Skin of body (tissue), 1 donor: ENCODE measurements at regions not wholly inside any gene's neighbourhood (a gene's known extent, or its start where the extent isn't known, plus 50 kb on each side); places are given as distances from the start of the nearest gene placed in this dataset.
A peak's percentile ranks its signal among the peaks of the same experiment; 100 is the strongest.

Source experiments
- DNase-seq: peaks from one replicate; lab custom pipeline; 2025; lab: John Stamatoyannopoulos, UW

DNA sequence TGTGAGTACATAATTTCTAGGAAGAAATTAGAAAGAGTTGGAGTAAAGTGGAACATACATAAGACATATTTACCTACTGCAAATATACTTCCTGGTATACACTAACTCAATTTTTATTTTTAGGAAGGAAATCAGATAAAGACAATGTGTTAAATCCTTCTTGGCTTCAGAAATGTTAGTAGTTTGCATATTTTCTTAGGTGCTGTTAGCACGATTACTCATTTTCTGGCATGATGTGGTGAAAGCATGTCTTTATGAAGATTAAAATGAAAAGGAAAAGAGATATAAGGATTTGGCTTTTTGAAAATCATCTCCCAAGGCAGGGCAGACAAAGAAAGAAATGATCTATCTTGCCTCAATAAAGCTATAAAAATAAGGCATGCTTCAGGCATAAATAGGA, 287.6 kb upstream of the E2F7 start:
- peak; percentile 29 for DNase-seq

DNA sequence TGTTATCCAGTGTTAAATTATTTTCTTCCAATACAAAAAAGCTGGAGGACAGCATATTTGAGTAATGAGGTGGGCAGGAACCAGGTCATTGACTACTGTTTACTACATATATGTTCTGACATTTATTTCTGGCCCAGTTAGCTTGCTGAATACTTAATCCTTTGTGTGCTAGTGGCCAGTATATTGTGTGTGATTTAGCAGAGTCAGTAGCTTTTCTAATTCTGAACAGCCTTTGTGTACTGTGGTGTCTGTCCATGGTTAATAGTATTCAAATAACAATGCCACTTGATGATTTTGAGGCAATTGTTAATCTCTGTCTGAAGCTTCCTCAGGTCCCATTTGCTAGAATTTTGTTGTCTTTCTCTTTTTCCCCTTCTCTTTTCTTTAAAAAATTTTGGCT, 286.5 kb upstream of the E2F7 start:
- no peak for DNase-seq

DNA sequence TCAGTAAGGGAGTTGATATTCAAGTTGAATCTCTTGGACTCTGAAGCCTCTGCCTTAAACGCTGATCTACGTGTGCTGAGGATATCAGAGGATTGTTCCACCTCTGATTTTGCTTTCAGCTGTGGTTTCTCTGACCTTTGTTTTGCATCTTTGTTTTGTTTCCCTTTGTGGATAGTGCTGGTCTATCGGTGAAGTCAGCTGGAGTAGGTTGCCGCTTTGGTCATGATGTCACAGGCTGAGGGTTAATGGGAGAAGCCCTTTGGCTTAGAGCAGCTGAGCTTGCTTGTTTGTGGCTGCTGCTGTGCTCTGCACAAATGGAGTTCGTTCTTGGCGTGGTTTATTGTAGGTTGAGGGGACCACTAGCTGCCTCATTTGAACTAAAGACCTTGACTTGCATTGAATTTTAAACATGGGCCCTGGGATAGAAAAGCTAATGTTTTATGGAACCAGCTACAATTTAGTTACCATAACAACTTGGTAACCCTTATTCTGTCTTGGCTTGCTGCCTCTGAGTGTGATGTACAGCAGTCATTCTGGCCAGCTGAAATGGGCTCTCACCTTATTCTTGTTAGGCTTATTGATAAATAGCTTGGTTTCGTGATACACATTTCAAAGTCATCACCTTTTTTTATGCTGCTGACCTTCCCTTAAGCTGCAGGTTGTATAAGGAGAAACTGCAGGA, 284.5 kb upstream of the E2F7 start:
- no peak for DNase-seq

DNA sequence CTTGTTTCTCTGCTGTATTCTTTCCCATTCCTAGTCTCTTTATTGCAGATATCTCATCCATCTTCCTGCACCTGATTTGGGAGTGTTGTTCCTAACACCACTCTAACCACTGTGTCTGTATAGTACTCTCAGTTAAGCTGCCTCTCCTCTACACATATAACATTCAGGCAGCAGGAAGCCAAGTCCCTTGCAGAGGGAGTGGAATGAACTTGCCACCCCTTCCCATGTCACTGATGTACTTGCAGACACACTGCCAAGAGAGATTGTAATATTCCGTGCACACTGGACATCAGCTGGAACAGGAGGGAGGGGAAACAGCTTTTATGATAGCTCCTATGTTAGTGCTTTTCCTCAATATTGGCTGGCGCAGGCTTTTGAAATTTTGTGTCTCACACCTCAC, 281.6 kb upstream of the E2F7 start:
- no peak for DNase-seq

DNA sequence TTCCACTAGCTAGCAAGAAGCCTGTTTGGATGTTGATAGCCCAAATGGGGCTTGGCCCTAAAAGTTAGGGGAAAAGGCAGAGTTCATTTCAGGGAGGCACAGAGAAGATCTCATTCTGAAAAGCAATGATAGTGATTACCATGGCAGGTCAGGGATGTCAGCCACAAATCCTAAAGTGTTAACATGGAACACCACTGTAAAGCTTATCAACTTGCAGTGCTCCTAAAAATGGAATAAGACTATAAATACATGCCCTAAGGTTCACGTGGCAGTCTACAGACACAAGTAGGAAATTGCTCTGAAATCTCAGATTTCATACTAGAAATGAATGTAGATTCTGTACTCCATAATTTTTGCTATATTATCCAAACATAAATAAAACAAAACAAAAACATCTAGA, 280.0 kb upstream of the E2F7 start:
- DNase-seq: no peak

DNA sequence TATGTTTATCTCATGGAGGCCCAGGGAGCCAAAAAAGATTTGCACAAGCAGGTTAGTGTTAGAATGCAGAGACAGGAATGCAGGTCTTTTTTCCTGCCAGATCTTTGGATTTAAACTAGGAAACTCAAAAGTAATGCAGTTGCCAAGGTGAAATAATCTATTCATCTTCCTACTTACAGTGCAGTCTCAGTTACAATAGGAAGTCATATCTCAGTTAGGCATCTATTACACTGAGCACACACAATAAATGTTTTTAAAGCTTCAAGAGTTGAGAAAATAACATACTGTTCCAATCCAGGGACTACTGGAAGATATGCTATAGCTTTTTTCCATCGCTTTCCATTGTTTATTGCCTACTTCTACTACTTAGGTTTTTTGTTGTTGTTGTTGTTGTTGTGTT, 279.3 kb upstream of the E2F7 start:
- no peak for DNase-seq

DNA sequence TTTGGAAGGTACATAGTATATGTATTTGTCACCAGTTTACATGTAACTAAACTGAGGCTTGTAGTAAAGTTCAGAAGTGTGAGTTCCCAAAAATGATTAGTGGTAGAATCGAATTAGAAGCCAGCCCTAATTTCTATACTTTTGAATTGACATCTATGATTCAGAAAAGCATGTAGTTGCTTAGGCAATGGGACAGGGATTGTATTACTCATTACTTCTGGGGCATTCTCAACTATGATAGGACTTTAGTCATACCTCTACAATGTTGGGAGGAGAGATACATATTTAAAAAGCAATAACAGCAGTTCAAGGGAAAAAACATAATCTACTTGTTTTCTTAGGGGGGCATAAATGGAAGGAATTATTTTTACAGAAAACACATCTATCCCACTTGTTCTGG, 277.9 kb upstream of the E2F7 start:
- no peak for DNase-seq

DNA sequence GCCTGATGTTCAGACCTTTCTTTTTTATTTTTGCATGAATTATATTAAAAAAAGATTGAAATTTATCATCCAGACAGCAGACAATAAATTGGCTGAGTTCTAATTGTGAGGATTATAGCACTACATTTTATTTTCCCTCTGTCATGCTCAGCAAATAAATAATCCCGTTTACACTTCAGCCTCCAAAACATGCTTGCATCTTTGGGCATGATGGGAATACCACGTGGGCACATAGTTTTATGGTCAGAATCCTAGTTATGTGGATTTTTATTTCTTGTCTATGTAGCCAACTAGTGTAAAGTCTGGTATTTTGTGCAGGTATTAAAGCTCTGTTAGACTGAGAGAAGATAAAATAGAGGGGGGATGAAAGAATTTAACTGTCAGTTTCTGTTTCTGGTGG, 276.9 kb upstream of the E2F7 start:
- peak; percentile 65 for DNase-seq

DNA sequence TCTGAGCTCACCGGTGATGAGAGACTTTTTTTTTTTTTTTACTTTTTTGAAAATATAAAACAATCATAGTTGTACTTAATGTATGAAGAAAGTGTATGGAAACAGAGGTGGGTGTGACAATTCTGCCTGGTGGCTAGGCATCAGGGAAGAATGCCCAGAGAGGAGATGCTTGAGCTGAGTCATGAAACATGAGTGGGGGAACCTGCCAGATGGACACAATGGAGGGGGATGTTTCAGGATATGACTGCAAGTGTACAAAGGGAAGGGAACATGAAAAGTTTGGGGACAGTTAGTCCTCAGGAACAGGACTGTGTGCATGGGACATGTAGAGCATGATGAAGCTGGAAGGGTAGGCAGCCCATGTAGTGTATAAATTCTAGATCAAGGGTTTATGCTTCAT, 274.2 kb upstream of the E2F7 start:
- DNase-seq: no peak

DNA sequence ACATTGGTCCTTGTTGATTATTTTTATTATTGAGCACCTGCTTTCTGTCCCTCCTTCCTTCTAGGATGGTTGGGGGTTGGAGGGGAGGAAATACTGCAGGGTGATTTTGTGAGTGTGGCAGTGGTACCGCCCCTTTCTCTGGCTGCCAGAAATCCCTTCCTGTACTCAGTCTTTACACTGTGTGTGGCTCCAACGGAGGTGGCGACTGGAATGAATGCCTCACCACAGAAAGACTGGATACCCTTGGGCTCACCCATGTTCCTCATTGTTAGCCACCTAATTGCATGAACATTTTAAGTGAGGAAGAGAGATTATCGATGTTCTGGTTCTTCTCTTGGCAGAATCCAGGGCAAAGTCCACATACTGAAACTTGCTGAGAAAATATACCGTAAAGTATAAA, 272.0 kb upstream of the E2F7 start:
- no peak for DNase-seq

DNA sequence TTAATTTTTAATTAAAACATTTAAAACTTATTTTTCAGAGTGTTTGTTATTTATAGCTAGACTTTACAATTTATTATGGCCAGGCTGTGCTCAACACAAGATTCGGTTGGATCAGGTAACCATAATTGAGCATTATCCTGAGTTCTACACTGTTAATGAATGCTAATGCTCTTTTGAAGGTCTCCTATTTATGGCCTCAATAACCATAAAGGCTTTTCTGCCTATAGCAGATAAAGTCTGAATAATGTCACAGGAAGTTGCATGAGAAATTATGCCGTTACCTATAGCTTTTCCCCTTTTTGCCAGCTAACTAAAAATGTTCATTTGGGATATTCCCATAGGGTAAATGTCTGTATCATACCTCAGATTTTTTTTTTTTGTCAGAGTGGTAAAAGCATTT, 269.4 kb upstream of the E2F7 start:
- DNase-seq: no peak

DNA sequence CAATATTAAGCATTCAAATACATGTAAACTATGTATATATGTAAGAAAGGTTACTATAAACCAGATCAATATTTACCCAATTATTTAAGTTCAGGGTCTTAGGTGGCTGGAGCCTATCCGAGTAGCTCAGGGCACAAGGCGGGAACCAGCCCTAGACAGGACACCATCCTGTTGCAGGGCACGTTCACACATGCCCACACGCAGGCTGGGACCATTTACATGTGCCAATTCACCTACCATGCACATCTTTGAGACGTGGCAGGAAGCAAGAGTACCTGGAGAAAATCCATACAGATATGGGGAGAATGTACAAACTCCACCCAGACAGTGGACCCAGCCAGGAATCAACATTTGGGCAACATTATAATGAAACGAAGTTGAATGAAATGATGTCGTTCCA, 263.0 kb upstream of the E2F7 start:
- DNase-seq: no peak

DNA sequence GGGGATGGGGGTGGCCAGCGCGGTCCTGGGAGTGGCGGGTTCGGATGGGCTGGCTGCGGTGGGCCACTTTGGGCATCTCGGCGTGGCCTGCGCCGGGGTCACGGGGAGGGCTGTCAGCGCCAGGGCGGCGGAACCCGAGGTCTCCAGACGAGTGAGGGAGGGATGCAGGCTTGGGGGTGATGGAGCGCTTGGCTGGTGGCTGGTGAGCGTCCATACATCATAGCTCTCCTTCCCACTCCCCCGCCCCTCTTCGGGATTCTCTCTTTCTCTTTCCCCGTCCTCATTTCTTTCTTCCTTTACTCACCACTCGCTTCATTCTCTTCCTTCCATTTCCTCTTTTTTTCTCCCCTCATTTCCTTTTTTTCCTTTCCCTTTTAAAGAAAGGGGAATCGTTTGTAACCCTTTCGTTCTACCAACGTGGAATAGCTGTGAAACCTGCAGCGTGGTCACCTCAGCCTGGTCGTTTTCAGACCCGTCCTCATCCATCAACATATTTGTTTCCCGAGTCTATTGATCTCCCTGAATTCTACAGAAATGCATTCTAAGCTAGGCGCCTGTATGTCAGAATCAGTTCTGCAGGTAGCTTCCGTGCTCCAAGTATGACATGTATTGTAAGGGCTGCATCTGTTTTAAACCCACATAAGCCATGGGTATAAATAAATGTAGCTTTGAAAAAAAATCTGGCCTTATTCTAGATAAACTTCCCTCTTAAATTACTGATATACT, 260.3 kb upstream of the E2F7 start:
- DNase-seq: no peak

DNA sequence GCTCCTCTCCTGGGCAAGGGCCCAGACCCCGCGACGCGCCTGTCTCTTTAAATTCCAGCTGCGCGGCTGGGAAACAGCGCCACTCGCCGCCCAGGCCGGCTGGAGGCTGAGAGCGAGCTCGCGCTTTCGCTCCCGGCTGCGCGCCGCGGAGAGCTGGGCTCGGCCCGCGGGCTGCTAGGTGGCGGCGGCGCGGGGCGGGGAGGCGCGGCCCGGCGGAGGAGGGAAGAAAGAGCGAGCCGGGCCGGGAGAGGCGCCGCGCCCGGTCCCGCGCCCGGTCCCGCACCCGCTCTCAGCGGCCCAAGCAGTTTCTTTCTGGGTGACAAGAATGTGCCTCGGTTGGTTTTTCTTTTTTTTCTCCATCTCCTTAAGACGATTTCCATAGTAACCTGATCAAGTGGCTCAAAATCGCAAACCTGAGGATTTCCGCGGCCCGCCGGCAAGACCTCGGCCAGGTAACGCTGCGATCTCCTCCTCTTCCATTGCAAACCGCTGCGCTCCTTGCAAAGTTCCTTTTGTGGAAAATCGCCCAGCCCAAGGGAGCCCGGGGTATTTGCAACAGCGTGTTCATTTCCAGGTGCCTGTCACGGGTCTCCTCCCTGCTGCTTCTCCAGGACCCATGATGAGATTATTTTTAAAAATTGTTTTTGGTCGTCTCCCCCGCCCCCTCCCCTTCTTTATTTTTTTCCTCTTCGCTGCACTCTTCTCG, 259.5 kb upstream of the E2F7 start:
- DNase-seq: peak; percentile 45

DNA sequence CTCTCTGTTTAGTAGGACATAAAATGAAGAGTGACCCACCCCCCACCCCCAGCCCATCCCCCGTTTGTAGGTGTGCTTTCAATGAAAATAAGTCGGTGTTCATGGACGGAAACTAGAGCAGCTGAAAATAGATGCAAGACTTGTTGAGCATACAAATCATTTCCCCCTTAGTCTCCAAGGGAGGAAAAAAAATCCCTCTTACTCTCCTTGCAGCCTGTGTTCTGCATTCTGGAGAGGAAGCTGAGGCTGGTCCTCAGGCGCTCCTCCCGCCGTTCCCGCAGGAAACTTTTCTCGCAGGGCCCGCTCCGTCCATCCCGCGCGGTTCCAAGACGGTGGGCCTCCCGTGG, 259.0 kb upstream of the E2F7 start:
- DNase-seq: no peak

DNA sequence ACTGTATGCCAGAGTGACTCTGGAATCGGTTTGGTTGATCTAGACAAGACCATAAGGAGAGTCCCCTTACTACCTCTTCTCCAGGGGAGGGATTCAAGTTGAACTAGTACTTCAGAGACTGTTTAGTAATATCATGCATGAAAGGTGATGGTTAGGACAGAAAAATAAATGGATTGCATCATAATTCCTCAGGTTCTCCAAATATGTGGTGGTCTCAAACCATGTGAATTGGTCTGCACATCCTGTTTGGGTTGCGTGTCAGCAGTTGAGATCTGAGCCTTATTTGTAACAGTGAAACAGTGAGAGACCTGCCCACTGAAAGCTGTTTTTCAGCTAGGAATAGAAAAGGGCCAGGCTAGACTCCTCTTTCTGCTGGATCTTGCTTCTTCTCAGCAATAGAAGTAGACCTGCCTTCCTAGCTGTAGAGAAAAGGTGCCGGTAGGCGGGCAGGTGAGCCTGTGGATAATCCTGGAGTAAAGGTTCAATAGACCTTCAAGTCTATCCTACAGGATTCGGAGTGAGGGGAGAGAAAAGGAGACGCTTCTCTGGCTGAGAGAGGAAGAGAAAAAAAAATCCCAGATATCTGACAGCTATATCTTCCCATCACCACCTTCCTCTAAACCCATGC, 258.5 kb upstream of the E2F7 start:
- no peak for DNase-seq

DNA sequence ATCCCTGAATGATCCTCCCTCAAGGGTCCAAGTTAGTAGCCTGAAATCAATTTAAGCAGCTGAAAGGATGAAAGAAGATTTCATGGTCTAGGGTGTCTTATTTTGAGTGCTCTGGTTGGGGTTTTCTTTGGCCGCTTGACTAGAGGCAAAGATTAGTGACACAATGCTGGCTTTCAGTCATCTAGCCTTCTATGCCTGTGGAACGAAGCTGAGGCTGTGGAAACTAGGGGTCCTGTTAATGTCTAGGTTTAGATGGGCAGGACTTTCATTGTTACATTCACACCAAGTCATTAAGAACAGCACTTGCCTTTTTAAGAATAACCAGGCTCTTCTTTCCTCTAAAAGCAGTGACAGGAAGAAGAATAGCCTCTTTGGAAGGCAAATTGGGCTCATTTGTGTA, 253.8 kb upstream of the E2F7 start:
- no peak for DNase-seq

DNA sequence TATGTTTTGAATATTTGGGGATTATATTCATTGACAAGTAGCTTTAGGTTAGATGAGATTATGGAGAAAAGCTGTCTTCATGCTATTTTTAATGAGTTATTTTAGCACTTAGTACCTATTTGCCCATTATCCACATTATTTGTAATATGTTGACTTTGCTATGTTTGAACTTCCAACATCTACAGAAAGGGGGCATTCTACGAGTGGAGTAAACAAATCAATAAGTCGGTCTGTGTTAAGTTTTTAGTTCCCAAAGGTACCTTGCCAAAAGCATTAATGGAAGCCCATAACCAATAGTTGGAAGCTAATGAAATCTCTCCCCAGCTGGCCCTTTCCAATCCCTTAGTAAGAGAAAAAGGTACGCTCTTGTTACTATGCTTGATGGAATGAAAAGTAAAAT, 250.0 kb upstream of the E2F7 start:
- DNase-seq: no peak

DNA sequence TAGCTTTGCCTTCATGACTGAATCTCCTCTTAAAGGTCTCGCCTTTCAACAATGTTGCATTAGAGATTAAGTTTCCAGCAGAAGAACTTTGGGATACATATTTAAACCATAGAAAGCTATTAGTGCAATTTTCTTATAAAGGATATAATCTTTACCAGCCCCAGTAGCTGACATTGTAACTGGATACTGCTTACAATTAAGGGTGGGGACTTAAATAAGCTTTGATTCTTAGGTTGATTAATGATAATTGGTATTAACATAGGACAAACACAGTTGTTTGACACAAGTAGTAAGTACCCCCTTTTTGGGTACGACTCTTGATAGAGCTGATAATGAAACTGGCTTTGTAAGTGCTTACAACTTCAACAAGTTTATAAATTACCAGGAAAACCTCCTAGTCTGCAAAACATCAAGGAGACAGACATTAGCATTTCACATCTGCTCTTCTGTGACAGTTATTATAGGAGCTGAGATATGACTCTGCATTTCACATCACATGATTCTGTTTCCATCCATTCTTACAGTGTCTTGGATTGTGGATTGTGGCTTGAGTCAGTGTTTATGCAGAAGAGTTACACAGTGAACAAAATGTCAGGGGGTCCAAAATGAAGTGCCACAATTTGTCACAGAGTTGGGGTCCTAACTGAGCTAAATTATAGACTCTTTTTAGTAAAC, 249.1 kb upstream of the E2F7 start:
- DNase-seq: no peak

DNA sequence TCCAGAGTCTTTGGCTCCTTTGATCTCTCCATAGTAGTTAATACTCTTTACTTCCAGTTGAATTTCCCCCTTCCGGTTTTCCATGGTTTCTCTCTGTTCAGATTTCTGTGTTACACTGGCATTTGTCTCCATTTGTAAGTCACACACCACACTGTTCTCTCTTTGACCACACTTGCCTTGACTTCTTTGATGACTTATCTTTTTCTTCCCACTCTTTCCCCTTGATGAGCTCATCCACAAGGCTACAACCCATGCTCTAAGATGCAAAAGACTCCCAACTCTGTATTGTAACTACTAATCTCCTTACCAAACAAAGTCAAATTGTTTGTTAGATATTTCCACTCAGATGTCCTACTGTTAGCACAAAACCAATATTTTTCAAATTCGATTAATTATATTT, 242.7 kb upstream of the E2F7 start:
- no peak for DNase-seq

DNA sequence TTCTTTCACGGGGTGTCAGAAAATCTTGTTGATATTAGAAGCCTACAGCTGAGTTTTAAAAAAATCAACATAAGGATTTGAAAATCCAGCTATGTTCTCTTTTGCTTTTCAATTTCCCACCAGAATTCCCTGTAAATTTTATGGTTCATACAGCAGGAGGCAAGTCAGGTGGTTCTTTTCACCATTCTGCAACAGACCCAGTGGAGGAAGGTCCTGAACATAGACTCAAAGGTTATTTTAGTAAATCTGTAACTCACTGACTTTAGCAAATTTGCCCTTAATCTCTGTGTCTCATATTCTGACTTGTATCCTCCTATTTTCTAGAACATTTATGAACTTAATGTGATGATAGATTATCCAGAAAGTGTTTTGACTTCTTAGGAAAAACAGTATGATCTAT, 235.4 kb upstream of the E2F7 start:
- no peak for DNase-seq
